ENCODE measurements at regions not wholly inside any gene's neighbourhood (a gene's known extent, or its start where the extent isn't known, plus 50 kb on each side); places are given as distances from the start of the nearest gene placed in this dataset.

GRCh38 chr2:172333978-172334330 is 93.4 kb upstream of the ITGA6 start:
- DNase-seq, result no peak

GRCh38 chr2:172334988-172335387 is 92.4 kb upstream of the ITGA6 start:
- no peak for DNase-seq

DNA sequence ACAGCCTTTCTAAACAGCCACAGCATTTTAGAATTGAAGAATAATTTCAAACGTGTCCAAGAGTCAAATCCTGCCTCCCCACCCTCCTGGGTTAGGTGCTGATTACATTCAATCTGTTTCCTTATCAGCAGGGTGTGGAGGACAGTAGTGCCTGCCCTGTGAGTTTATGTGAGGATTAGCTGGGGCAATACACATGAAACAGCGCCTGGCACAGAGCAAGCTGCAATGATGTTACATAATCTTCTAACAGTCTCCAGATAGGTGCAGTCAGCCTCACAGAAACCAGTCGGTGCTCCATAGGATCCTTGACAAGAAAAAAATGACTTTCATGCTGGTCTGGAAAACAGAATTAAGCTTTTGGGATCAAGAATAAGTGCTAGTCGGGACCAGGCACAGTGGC is 91.7 kb upstream of the ITGA6 start:
- no peak for DNase-seq

- no peak for DNase-seq
Measured at GRCh38 chr2:172336681-172337080, 90.7 kb upstream of the ITGA6 start.

- DNase-seq, result peak; percentile 52
Measured at GRCh38 chr2:172339371-172340010, 87.9 kb upstream of the ITGA6 start.

- DNase-seq, result peak; percentile 30
Measured at GRCh38 chr2:172340394-172340793, 87.0 kb upstream of the ITGA6 start.

GRCh38 chr2:172342078-172342477 is 85.3 kb upstream of the ITGA6 start:
- DNase-seq, result no peak

GRCh38 chr2:172342611-172343010 is 84.8 kb upstream of the ITGA6 start:
- DNase-seq, result no peak

DNA sequence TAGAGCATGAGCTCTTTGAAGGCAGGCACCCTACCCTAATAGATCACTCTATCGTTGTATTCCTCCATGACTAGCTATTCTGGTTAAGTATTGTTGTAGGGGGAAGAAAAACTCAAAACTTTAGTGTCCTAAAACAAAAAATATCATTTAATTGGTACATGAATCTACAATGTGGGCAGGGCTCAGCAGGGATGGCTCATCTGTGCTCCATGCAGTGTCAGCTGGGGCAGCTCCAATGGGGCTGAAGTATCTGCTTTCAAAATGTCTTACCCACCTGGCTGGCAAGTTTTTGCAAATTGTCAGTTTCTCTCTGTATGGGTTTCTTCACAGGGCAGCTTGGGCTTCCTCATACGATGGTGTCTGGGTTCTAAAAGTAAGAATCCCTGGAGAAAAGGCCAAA is 83.2 kb upstream of the ITGA6 start:
- no peak for DNase-seq

GRCh38 chr2:172345956-172346555 is 81.3 kb upstream of the ITGA6 start:
- peak; percentile 6 for DNase-seq

- no peak for DNase-seq
Measured at GRCh38 chr2:172348555-172349288, 78.7 kb upstream of the ITGA6 start.

GRCh38 chr2:172350839-172351479 is 76.4 kb upstream of the ITGA6 start:
- DNase-seq, result no peak

GRCh38 chr2:172351586-172351985 is 75.8 kb upstream of the ITGA6 start:
- no peak for DNase-seq

GRCh38 chr2:172354347-172354746 is 73.0 kb upstream of the ITGA6 start:
- no peak for DNase-seq

GRCh38 chr2:172357442-172357841 is 69.9 kb upstream of the ITGA6 start:
- DNase-seq, result no peak

- DNase-seq, result no peak
Measured at GRCh38 chr2:172358691-172359556, 68.5 kb upstream of the ITGA6 start.

DNA sequence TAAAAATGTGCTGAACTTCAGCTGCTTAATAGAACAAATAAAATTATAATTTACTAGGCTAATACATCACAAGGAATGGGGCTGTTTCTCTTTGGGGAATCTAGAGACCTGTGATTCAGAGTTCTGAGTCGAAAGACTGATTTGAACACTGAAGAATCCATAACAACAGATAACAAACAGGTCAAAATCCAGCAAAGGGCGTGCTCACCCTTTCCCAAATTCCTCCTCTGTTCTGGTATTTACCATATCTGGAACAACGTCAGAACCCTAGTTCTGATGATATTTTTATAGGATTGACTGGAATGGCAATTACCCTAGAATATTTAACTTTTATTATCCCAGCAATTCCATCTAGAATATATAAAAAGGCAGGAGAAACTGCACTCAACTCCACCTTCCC is 66.0 kb upstream of the ITGA6 start:
- no peak for DNase-seq

DNA sequence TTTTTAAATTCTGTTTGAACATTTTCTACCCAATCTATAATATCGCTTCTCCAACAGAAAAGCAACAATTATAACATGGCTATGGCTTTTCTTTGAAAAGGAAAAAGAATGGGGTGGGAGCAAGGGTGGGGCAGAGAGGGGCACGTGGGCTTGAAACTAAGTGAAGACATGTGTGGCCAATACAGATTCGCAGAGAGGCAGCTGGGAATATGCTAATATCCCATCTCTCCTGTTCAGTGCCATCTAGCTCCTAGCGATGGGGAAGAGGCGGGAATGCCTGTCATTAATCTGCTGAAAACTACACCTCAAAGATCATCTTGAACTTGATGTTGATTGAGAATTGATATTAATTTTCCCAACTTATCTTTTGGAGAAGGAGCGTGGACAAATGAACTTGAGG is 65.5 kb upstream of the ITGA6 start:
- no peak for DNase-seq

GRCh38 chr2:172364261-172364660 is 63.1 kb upstream of the ITGA6 start:
- no peak for DNase-seq

- DNase-seq, result no peak
Measured at GRCh38 chr2:172366596-172367150, 60.7 kb upstream of the ITGA6 start.

DNA sequence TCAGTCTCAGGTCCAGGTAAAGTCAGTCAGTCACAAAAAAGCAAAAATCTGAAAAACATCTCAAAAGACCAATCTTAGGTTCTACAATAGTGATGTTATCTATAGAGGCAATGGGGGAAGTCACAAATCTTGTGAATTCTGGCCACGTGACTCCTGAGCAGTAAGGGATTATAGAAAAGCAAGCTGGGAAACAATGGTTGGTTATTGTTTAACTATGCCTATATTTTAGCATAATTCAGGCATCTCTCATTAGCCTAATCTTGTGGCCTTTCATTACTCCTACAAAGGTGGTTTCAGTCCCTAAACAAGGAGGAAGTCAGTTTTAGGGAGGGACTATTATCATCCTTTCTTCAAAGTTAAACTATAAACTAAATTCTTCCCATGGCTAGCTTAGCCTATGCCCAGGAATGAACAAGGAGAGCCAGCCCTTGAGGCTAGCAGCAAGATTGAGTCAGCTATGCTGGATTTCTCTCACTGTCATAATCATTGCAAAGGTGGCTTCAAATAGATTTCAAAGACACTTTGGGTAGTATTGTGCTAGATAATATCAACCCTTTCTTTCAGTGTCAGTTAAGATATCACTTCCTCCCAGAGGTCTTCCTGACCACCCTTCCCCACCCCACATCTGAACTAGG is 56.4 kb upstream of the ITGA6 start:
- DNase-seq, result no peak

DNA sequence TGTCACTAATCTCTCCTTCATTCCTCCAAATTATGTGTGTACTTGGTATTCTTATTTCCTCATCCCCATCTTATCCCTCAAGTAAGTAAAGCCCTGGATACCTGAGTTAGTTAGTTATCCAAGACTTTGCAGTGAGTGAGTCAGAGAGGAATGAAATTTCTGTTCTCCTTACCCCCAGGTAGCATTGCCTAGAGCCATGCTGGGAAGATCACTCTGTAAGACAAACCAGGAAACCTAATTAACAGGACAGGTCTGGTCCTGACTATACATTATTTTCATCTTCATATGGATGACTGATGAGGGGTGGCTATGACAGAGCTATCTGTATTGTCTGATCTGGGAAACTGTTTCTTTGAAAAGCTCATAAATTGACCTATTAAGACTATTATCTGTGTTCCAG is 55.0 kb upstream of the ITGA6 start:
- no peak for DNase-seq
